HPDE6-E6E7 (cell line): ENCODE measurements at regions not wholly inside any gene's neighbourhood (a gene's known extent, or its start where the extent isn't known, plus 50 kb on each side); places are given as distances from the start of the nearest gene placed in this dataset.

Experiments
- DNase-seq: peaks from one replicate; pipeline ENCODE4 v3.0.0; 2011; ENCODE audit warnings: missing footprints; ENCODE audit errors: extremely low spot score

- DNase-seq = no peak
Observed at GRCh38 chr2:12827721-12828120, 111.0 kb downstream of the TRIB2 start.

DNA sequence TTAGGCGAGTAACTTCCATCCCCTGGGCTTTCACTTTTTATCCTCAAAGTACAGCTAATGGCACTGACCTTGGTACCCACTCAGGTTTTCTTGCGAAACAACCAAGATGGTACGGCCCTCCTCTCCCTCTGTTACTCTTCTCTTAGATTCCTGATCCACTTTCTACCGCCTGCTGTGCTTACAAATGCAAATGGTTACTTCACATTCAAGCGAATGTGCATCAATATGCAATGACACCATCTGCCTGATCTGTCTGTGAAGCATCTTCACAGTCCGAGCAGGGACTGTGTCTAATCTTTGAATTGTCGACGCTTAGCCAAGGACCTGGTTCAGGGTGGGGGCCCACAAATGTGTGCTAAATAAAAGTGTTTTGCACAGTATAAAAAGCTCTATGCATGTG, 112.2 kb downstream of the TRIB2 start:
- DNase-seq = no peak

GRCh38 chr2:12831016-12831415, 114.3 kb downstream of the TRIB2 start:
- no peak for DNase-seq

- no peak for DNase-seq
Observed at GRCh38 chr2:12834239-12834638, 117.5 kb downstream of the TRIB2 start.

DNA sequence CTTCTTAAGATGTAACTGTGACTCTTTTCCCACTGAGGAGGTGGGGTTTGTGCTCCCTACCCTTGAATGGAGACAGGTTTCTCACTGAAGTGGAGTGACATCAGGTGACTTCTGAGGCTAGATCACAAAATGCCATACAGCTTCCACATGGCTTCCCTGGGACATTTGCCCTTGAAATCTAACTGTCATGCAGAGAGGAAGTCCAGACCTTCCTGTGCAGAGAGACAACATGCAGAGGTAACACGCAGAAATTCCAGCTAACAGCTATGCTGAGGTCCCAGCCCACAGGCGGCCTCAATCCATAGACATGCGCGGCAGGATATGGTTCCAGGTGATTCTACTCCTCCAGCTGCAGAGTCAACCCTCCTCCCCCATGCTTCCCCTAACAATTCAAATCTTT, 119.0 kb downstream of the TRIB2 start:
- no peak for DNase-seq

GRCh38 chr2:12839339-12839738, 122.6 kb downstream of the TRIB2 start:
- DNase-seq = no peak

- no peak for DNase-seq
Observed at GRCh38 chr2:12841021-12841420, 124.3 kb downstream of the TRIB2 start.

- DNase-seq = no peak
Observed at GRCh38 chr2:12842917-12843316, 126.2 kb downstream of the TRIB2 start.

- DNase-seq = no peak
Observed at GRCh38 chr2:12844511-12844910, 127.8 kb downstream of the TRIB2 start.

GRCh38 chr2:12847694-12848575, 131.2 kb downstream of the TRIB2 start:
- DNase-seq = no peak

DNA sequence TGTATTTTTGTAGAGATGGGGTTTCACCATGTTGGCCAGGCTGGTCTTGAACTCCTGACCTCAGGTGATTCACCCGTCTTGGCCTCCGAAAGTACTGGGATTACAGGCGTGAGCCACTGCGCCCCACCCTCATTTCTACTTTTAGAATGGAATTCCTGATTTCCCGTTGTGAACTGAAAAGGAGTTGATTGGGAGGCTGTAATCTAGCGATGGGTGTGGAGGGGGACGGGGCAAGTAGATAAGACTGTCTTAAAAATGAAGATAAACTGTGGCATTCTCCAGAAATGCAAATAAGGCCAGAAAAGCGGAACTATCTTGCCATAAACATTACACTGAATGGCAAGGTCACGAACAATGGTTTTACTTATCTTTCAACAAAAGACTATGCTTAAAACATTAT, 135.4 kb downstream of the TRIB2 start:
- no peak for DNase-seq

DNA sequence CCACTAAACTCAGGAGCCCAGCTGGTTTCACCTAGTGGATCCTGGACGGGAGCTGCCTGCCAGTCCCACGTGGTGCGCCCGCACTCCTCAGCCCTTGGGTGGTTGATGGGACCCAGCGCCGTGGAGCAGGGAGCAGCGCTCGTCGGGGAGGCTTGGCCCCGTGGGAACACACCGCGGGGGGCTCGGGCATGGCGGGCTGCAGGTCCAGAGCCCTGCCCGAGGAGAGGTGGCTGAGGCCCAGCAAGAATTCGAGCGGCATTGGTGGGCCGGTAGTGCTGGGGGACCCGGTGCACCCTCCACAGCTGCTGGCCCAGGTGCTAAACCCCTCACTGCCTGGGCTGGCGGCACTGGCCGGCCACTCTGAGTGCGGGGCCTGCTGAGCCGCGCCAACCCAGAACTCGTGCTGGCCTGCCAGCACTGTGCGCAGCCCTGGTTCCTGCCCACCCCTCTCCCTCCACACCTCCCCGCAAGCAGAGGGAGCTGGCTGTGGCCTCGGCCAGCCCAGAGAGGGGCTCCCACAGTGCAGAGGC, 137.3 kb downstream of the TRIB2 start:
- no peak for DNase-seq

GRCh38 chr2:12855508-12855907, 138.8 kb downstream of the TRIB2 start:
- DNase-seq = no peak

DNA sequence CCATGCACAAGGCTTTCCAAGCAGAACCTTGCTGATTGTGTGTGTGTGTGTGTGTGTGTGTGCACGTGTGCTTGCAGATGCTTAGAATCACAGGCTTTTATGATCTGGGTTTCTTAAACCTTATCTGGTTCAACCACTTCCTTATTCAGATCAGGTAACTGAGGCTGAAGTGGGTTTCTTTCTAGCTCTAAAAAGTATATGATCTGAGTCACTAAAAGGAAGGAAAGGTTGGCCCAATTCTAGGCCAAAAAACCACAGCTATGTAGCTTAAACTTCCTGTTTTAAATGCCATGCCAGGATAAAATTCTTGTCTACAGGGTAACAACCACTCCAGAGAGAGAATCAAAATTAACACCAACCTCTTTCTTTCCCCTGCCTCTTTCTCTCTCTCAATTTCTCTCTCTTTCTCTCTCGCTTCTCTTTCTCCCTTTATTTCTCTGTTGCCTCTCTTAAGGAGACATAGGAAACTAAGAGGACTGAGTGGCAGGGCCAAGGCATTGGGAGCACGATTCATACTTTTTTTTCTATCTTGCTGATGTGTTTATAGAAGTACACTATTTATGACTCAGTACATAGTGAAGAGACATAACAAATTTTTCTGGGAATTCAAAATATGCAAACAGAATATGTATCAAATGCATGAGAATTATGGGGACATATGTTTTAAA, 140.3 kb downstream of the TRIB2 start:
- DNase-seq = peak; percentile 9

DNA sequence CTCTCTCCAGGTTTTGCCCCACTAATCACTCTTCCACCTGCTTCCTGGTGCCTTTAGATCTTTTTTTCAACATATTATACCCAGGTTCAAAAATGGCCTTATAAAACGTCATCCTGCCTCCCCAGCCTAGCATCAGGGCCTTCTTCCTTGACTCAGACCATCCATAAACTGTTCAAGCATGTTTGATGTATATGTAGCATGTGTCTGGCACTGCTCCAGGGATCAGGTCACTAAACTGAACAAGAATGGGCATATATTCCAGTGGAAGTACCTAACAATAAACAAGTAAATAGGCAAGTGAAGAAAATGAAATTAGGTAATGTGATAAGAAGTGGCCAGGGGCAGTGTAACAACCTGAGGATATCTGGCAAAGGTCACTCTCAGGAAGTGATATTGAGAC, 141.2 kb downstream of the TRIB2 start:
- no peak for DNase-seq

- DNase-seq = no peak
Observed at GRCh38 chr2:12858786-12859185, 142.1 kb downstream of the TRIB2 start.

GRCh38 chr2:12861344-12861930, 144.7 kb downstream of the TRIB2 start:
- DNase-seq = no peak

GRCh38 chr2:12862541-12862940, 145.8 kb downstream of the TRIB2 start:
- DNase-seq = no peak

- DNase-seq = no peak
Observed at GRCh38 chr2:12863937-12864336, 147.2 kb downstream of the TRIB2 start.

DNA sequence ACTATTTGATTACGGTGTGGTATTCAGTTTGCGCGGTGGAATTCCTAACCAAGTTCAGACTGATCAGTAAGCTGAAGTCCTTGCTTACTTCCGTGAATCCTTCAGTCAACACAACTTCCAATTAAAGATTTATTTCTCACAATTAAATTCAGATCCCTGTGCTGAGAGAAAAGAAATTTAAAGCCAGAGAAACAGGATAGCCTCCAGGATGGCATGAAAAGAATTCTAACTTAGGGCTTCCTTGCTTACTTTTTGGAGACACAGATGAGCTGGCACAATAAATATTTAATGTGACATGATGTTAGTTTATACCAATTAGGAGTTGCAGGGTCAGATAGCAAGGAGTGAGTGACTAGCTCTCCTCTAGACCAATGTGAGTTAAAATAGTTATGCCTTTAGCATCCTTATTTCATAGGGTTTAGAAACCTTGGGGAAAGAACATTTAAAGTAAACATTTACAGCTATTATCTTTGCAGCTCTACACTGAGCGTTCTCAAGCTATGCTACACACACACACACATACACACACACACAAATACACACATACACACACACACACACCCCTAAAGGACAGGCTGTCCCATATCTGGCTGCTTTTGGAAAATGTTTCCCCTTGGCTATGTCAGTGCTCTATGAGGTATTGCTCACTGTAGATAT, 151.0 kb downstream of the TRIB2 start:
- DNase-seq = no peak

- no peak for DNase-seq
Observed at GRCh38 chr2:12870692-12871091, 154.0 kb downstream of the TRIB2 start.

DNA sequence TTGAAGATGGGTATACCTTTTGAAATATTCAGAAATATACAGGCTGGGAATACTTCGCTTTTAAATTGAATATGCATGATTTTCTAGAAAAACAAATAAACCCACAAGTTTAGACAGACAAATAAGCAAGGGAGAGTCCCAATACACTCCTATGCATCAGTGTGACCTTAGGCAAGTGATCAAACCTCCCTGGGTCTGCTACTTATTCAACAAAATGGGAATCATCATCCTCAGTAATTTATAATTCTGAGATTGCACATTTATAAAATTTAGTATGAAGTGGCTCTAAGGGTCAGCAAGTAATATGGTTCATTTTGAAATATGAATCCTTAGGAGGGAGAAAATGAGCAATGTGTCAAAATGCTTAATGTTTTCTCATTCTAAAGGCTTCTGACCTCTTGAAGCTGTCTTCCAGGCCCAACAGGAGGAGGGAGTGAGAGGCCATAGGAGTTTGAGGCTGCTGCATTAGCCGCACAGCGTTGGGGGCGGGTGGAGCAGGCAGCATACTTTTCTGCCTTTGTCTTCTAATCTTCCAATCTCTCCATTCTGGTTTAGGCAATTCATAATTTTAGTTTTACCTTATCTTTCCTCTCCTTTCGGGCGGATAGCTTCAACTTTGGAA, 155.1 kb downstream of the TRIB2 start:
- DNase-seq = no peak
